ENCODE measurements at regions not wholly inside any gene's neighbourhood (a gene's known extent, or its start where the extent isn't known, plus 50 kb on each side); places are given as distances from the start of the nearest gene placed in this dataset.

DNA sequence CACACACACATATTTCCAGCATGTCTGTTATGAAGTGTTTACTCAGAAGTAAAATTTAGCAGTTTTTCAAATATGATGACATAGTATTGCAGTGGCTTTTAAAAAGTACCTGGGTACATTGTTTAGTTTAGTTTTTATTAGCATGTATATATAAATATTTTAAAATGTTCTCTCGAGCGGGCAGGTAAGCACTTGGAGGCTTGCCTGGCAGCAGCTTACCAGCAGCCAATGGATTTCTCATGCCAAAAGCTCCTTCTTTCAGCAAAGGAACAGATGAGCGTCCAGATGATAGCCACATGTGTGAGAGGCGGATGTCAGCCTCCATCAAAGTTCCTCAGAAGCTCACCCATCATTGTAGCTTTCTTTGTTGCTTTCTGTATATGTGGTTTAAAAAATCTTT, 57.2 kb upstream of the LRIG3 start:
- no peak for DNase-seq (ENCODE audit: low read depth)
- H3K4me3 ChIP-seq (ENCODE audit: low read depth, low read length): no peak overlapping the region

DNA sequence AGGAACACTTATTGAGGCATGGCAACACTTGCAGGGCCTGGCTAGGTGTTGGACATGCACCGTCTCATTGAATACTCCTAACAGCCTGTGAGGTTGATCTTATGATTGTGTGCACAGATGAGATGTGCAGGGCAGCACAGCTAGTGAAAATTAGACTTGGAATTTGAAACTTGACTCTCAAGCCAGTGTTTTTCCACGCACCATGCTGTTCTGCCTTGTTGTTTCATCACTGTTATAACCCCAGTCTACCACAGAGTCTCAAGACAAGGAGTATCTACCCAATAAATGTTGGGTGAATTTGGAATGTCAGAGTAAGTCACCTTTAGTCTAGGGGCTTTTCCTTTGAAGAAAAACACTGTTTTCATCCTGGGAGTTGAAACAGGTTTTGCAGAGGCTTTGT, 55.8 kb upstream of the LRIG3 start:
- DNase-seq (ENCODE audit: low read depth): no peak
- H3K4me3 ChIP-seq (ENCODE audit: low read depth, low read length): no peak overlapping the region

Measured in skeletal muscle cell (primary cell).